HepG2 (cell line): ENCODE measurements at regions not wholly inside any gene's neighbourhood (a gene's known extent, or its start where the extent isn't known, plus 50 kb on each side); places are given as distances from the start of the nearest gene placed in this dataset.

Source experiments
- DBP ChIP-seq: sonication (generic); formaldehyde crosslinking; IDR thresholded peaks from 2 replicates; pipeline ENCODE4 v1.4.0; 2020; ENCODE audit warnings: missing genetic modification reagents; ENCODE audit errors: not compliant biosample characterization
- DPF2 ChIP-seq: sonication (generic); formaldehyde crosslinking; IDR thresholded peaks from 2 replicates; pipeline ENCODE4 v1.4.0; 2020; ENCODE audit warnings: mild to moderate bottlenecking, low read depth, missing genetic modification reagents, borderline replicate concordance
- HOXA9 ChIP-seq: sonication (generic); formaldehyde crosslinking; IDR thresholded peaks from 2 replicates; pipeline ENCODE4 v1.8.1; 2022; ENCODE audit warnings: missing genetic modification reagents, mild to moderate bottlenecking, moderate library complexity, borderline replicate concordance
- ISX ChIP-seq: sonication (generic); formaldehyde crosslinking; conservative IDR thresholded peaks from 2 replicates; pipeline ENCODE4 v1.5.0; 2020; ENCODE audit warnings: missing genetic modification reagents
- KDM5B ChIP-seq: sonication (generic); formaldehyde crosslinking; IDR thresholded peaks from 2 replicates; pipeline ENCODE4 v1.4.0; 2020; ENCODE audit warnings: missing genetic modification reagents, mild to moderate bottlenecking, borderline replicate concordance
- MIXL1 ChIP-seq: IDR thresholded peaks from 2 replicates; pipeline ENCODE4 v1.6.1; 2016
- MTF1 ChIP-seq: sonication (generic); formaldehyde crosslinking; IDR thresholded peaks from 2 replicates; pipeline ENCODE4 v1.5.0; 2020; ENCODE audit warnings: missing genetic modification reagents
- NFKB2 ChIP-seq: sonication (generic); formaldehyde crosslinking; IDR thresholded peaks from 2 replicates; pipeline ENCODE4 v1.4.0; 2020; ENCODE audit warnings: missing genetic modification reagents, borderline replicate concordance
- PPARG ChIP-seq: conservative IDR thresholded peaks from 2 replicates; pipeline ENCODE4 v1.6.1; 2016; ENCODE audit warnings: missing biosample characterization, missing genetic modification reagents
- RAD21 ChIP-seq: fragments of 450-650 bp; formaldehyde crosslinking; IDR thresholded peaks from 2 replicates; pipeline ENCODE4 v1.5.0; 2020; ENCODE audit warnings: mild to moderate bottlenecking
- SALL2 ChIP-seq: sonication (generic); formaldehyde crosslinking; IDR thresholded peaks from 2 replicates; pipeline ENCODE4 v1.8.1; 2023; ENCODE audit warnings: mild to moderate bottlenecking, missing genetic modification reagents, inconsistent platforms
- ZBTB25 ChIP-seq: IDR thresholded peaks from 2 replicates; pipeline ENCODE4 v1.6.1; 2018; ENCODE audit warnings: missing genetic modification reagents
- ZFP37 ChIP-seq: sonication (generic); formaldehyde crosslinking; IDR thresholded peaks from 2 replicates; pipeline ENCODE4 v1.4.0; 2020; ENCODE audit warnings: missing genetic modification reagents, borderline replicate concordance
- ZNF205 ChIP-seq: IDR thresholded peaks from 2 replicates; pipeline ENCODE4 v1.6.1; 2018; ENCODE audit warnings: missing biosample characterization, missing genetic modification reagents
- ZNF333 ChIP-seq: sonication (generic); formaldehyde crosslinking; IDR thresholded peaks from 2 replicates; pipeline ENCODE4 v1.4.0; 2020; ENCODE audit warnings: mild to moderate bottlenecking, missing genetic modification reagents, borderline replicate concordance
- ZNF557 ChIP-seq: sonication (generic); formaldehyde crosslinking; IDR thresholded peaks from 2 replicates; pipeline ENCODE4 v1.4.0; 2020; ENCODE audit warnings: missing genetic modification reagents
- ZNF776 ChIP-seq: sonication (generic); formaldehyde crosslinking; IDR thresholded peaks from 2 replicates; pipeline ENCODE4 v1.4.0; 2020; ENCODE audit warnings: mild to moderate bottlenecking, missing genetic modification reagents
- ZSCAN29 ChIP-seq: sonication (generic); formaldehyde crosslinking; conservative IDR thresholded peaks from 2 replicates; pipeline ENCODE4 v1.4.0; 2020; ENCODE audit warnings: mild to moderate bottlenecking, missing genetic modification reagents
- TF ChIP-seq, protein P1 (sequence below): sonication (generic); formaldehyde crosslinking; IDR thresholded peaks from 2 replicates; pipeline ENCODE4 v1.8.0; 2022; ENCODE audit warnings: missing genetic modification reagents, mild to moderate bottlenecking, borderline replicate concordance
- TF ChIP-seq, protein P2 (sequence below): sonication (generic); formaldehyde crosslinking; IDR thresholded peaks from 2 replicates; pipeline ENCODE4 v1.4.0; 2020; ENCODE audit warnings: missing genetic modification reagents
- TF ChIP-seq, protein P3 (sequence below): sonication (generic); formaldehyde crosslinking; IDR thresholded peaks from 2 replicates; pipeline ENCODE4 v1.4.0; 2020; ENCODE audit warnings: missing genetic modification reagents
- TF ChIP-seq, protein P4 (sequence below): sonication (generic); formaldehyde crosslinking; IDR thresholded peaks from 2 replicates; pipeline ENCODE4 v1.5.1; 2020; ENCODE audit warnings: mild to moderate bottlenecking, missing genetic modification reagents, moderate library complexity

- TF ChIP-seq RAD21 (CRISPR knock-in tag): peak; percentile 81
- TF ChIP-seq ISX: 0 out of 2 replicates have a peak, but pooled peaks have one; percentile 84
- TF ChIP-seq PPARG (CRISPR knock-in tag): peak; percentile 81
- TF ChIP-seq, protein P1, sequence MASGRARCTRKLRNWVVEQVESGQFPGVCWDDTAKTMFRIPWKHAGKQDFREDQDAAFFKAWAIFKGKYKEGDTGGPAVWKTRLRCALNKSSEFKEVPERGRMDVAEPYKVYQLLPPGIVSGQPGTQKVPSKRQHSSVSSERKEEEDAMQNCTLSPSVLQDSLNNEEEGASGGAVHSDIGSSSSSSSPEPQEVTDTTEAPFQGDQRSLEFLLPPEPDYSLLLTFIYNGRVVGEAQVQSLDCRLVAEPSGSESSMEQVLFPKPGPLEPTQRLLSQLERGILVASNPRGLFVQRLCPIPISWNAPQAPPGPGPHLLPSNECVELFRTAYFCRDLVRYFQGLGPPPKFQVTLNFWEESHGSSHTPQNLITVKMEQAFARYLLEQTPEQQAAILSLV (CRISPR knock-in tag): peak; percentile 99
- peak; percentile 95 for TF ChIP-seq MTF1
- peak; percentile 99 for TF ChIP-seq ZNF333 (CRISPR knock-in tag)
- peak; percentile 96 for TF ChIP-seq ZNF205
- peak; percentile 99 for TF ChIP-seq ZFP37 (CRISPR knock-in tag)
- peak; percentile 98 for TF ChIP-seq KDM5B (CRISPR knock-in tag)
- TF ChIP-seq, protein P2, sequence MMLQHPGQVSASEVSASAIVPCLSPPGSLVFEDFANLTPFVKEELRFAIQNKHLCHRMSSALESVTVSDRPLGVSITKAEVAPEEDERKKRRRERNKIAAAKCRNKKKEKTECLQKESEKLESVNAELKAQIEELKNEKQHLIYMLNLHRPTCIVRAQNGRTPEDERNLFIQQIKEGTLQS (CRISPR knock-in tag): peak; percentile 78
- peak; percentile 97 for TF ChIP-seq MIXL1
- TF ChIP-seq SALL2 (CRISPR knock-in tag): peak; percentile 100
- peak; percentile 75 for TF ChIP-seq DPF2
- peak; percentile 98 for TF ChIP-seq ZNF557 (CRISPR knock-in tag)
- TF ChIP-seq, protein P3, sequence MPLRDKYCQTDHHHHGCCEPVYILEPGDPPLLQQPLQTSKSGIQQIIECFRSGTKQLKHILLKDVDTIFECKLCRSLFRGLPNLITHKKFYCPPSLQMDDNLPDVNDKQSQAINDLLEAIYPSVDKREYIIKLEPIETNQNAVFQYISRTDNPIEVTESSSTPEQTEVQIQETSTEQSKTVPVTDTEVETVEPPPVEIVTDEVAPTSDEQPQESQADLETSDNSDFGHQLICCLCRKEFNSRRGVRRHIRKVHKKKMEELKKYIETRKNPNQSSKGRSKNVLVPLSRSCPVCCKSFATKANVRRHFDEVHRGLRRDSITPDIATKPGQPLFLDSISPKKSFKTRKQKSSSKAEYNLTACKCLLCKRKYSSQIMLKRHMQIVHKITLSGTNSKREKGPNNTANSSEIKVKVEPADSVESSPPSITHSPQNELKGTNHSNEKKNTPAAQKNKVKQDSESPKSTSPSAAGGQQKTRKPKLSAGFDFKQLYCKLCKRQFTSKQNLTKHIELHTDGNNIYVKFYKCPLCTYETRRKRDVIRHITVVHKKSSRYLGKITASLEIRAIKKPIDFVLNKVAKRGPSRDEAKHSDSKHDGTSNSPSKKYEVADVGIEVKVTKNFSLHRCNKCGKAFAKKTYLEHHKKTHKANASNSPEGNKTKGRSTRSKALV (CRISPR knock-in tag): peak; percentile 90
- TF ChIP-seq ZBTB25 (CRISPR knock-in tag): peak; percentile 98
- peak; percentile 99 for TF ChIP-seq ZNF776 (CRISPR knock-in tag)
- TF ChIP-seq NFKB2 (CRISPR knock-in tag): peak; percentile 99
- peak; percentile 99 for TF ChIP-seq DBP (CRISPR knock-in tag)
- TF ChIP-seq, protein P4, sequence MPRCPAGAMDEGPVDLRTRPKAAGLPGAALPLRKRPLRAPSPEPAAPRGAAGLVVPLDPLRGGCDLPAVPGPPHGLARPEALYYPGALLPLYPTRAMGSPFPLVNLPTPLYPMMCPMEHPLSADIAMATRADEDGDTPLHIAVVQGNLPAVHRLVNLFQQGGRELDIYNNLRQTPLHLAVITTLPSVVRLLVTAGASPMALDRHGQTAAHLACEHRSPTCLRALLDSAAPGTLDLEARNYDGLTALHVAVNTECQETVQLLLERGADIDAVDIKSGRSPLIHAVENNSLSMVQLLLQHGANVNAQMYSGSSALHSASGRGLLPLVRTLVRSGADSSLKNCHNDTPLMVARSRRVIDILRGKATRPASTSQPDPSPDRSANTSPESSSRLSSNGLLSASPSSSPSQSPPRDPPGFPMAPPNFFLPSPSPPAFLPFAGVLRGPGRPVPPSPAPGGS (CRISPR knock-in tag): peak; percentile 98
- peak; percentile 80; the same call in 1 of the 2 replicates for TF ChIP-seq ZSCAN29 (CRISPR knock-in tag)
- TF ChIP-seq HOXA9 (CRISPR knock-in tag): peak; percentile 99
Measured at GRCh38 chr16:21520134-21521047, 79.0 kb upstream of the METTL9 start (continued).
